Stomach (tissue), 4 donors: ENCODE measurements at regions not wholly inside any gene's neighbourhood (a gene's known extent, or its start where the extent isn't known, plus 50 kb on each side); places are given as distances from the start of the nearest gene placed in this dataset.

Experiments
- EP300 ChIP-seq: sonication (generic); formaldehyde crosslinking; IDR thresholded peaks from one replicate; pipeline ENCODE4 v1.6.1; 2017; ENCODE audit warnings: antibody characterized with exemption
- POLR2A ChIP-seq, 4 donors: fragments of 450-650 bp; IDR thresholded peaks; one replicate each; pipeline ENCODE4 v1.6.1; 2016; ENCODE audit warnings: antibody characterized with exemption in 4 of 4, control low read depth in 2 of 4, mild to moderate bottlenecking in 1 of 4, moderate library complexity in 1 of 4
- TF ChIP-seq, protein P1 (sequence below), 7 experiments: fragments of 450-650 bp in 4 of 7; fragments of 200-600 bp in 3 of 7; sonication (generic) in 3 of 7; IDR thresholded peaks; one replicate each; pipeline ENCODE4 v1.5.1; 2016 to 2019; ENCODE audit warnings: antibody characterized with exemption in 7 of 7, control low read depth in 2 of 7, mild to moderate bottlenecking in 1 of 7

DNA sequence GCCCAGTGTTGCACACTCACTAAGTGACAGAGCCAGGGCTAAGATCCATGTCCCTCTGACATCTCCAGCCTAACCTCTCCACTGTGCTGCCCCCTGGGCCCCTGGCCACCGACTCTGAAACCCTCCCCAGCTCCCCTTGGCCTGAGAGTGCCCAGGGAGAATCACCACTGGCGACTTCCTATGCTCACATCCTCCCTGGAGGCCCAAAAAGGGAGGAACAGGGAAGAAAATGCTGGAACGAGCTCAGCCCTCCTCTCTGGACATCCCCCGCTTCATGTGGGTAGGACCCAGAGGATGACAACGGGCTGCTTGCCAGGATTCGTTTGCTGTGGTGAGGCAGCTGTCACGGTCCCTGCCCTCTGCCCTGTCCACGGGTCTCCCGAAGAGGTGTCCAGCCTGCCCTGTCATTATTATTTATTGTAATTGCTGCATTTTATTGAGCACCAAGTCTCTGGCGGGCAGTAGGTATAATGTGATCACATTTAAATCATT lies 153.5 kb upstream of the RPL38 start:
- TF ChIP-seq EP300 (no peak), POLR2A (IDR thresholded peaks at IDR 0.05) (no peak)
- TF ChIP-seq, protein P1, sequence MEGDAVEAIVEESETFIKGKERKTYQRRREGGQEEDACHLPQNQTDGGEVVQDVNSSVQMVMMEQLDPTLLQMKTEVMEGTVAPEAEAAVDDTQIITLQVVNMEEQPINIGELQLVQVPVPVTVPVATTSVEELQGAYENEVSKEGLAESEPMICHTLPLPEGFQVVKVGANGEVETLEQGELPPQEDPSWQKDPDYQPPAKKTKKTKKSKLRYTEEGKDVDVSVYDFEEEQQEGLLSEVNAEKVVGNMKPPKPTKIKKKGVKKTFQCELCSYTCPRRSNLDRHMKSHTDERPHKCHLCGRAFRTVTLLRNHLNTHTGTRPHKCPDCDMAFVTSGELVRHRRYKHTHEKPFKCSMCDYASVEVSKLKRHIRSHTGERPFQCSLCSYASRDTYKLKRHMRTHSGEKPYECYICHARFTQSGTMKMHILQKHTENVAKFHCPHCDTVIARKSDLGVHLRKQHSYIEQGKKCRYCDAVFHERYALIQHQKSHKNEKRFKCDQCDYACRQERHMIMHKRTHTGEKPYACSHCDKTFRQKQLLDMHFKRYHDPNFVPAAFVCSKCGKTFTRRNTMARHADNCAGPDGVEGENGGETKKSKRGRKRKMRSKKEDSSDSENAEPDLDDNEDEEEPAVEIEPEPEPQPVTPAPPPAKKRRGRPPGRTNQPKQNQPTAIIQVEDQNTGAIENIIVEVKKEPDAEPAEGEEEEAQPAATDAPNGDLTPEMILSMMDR (IDR thresholded peaks at IDR 0.05): no peak
